GM23338 (cell line): ENCODE measurements at regions not wholly inside any gene's neighbourhood (a gene's known extent, or its start where the extent isn't known, plus 50 kb on each side); places are given as distances from the start of the nearest gene placed in this dataset.

Source experiments
- EZH2 ChIP-seq: fragments of 200-600 bp; sonication (generic); IDR thresholded peaks from one replicate; pipeline ENCODE4 v1.8.0; 2017; ENCODE audit warnings: antibody characterized with exemption, mild to moderate bottlenecking, low read depth; ENCODE audit not compliant: unreplicated experiment
- TF ChIP-seq, protein P1 (sequence below), 2 experiments: fragments of 200-600 bp in 1 of 2; sonication (generic) in 1 of 2; conservative IDR thresholded peaks; 2 replicates each; pipeline versions ENCODE4 v1.5.1 to v1.6.1; 2016 to 2017; ENCODE audit warnings: antibody characterized with exemption in 2 of 2, low read depth in 2 of 2, mild to moderate bottlenecking in 2 of 2, moderate library complexity in 1 of 2

DNA sequence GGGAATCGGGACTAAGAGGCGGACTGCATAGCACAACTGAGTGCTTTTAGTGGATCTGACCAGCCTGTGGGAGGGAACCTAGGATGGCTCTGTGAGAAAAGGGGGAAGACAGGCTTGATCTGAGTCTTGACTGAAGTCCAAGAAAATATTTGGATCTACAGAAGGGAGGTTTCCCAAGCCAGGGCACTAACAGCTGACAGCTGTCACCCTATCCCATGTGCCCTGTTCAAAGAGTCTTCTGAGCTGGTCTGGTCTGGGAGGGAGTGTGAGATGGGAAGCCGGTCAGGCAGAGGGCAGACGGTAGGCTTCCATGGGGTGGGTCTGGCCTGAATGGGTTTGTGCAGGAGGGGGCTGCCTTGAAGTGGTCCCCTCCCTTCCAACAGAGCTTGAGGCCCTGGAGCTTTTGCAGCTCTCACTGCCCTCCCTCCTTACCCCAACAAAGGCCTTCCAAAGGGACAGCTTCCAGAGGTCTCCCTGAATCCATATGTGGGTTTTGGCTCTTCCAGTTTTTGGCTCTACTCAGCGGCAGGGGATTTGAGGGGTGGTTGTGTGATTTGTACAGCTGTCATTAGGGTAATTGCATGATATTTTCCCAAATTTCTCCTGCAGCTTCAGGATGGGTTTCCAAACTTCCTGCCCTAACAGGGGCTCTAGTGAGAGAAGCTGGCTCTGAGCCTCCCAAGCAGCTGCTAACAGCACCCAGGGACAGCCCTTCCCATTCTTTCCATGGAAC is 643.7 kb downstream of the BCOR start:
- TF ChIP-seq, protein P1, sequence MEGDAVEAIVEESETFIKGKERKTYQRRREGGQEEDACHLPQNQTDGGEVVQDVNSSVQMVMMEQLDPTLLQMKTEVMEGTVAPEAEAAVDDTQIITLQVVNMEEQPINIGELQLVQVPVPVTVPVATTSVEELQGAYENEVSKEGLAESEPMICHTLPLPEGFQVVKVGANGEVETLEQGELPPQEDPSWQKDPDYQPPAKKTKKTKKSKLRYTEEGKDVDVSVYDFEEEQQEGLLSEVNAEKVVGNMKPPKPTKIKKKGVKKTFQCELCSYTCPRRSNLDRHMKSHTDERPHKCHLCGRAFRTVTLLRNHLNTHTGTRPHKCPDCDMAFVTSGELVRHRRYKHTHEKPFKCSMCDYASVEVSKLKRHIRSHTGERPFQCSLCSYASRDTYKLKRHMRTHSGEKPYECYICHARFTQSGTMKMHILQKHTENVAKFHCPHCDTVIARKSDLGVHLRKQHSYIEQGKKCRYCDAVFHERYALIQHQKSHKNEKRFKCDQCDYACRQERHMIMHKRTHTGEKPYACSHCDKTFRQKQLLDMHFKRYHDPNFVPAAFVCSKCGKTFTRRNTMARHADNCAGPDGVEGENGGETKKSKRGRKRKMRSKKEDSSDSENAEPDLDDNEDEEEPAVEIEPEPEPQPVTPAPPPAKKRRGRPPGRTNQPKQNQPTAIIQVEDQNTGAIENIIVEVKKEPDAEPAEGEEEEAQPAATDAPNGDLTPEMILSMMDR (conservative IDR thresholded peaks at IDR 0.05; ENCODE audit: low read depth in 2 of 2), result no peak
- no peak for TF ChIP-seq EZH2
